HUES64 (cell line): ENCODE measurements at regions not wholly inside any gene's neighbourhood (a gene's known extent, or its start where the extent isn't known, plus 50 kb on each side); places are given as distances from the start of the nearest gene placed in this dataset.
"Not testable (repeated sequence)": the region's sequence is repeated elsewhere in the genome, so short reads cannot be mapped to it uniquely, and the experiment has no call there.

Source experiments
- H3K27ac ChIP-seq: 2 replicates; pipeline ENCODE4 v1.7.0; 2013; ENCODE audit warnings: low read depth, low read length, inconsistent platforms
- H3K27me3 ChIP-seq: 2 replicates; pipeline ENCODE4 v1.6.1; 2013; ENCODE audit warnings: mild to moderate bottlenecking, low read length; ENCODE audit not compliant: insufficient read depth
- H3K36me3 ChIP-seq: 2 replicates; pipeline ENCODE4 v1.6.1; 2013; ENCODE audit warnings: mild to moderate bottlenecking, low read length; ENCODE audit not compliant: insufficient read depth
- H3K4me1 ChIP-seq: 2 replicates; pipeline ENCODE4 v1.6.1; 2013; ENCODE audit warnings: mild to moderate bottlenecking, low read length, moderate library complexity; ENCODE audit not compliant: insufficient read depth
- H3K4me3 ChIP-seq: 2 replicates; pipeline ENCODE4 v1.5.1; 2013; ENCODE audit warnings: mild to moderate bottlenecking, low read length, moderate library complexity
- H3K9ac ChIP-seq: 2 replicates; pipeline ENCODE4 v1.6.1; 2013; ENCODE audit warnings: mild to moderate bottlenecking, low read depth, low read length
- H3K9me3 ChIP-seq: 2 replicates; pipeline ENCODE4 v1.6.1; 2013; ENCODE audit warnings: low read depth, low read length; ENCODE audit not compliant: insufficient read depth
- WGBS: fragments of 150-250, 120-280 bp; methylation state at CpG from one replicate; pipeline ENCODE4 v1.1.7; 2013; ENCODE audit warnings: missing lambda C conversion rate; 5-methylcytosine and 5-hydroxymethylcytosine counted together

- H3K9me3 ChIP-seq = no peaks in the 10 kb centered on the region
- WGBS = no CpG with 5 or more reads among the region's 2 CpGs
- H3K27me3 ChIP-seq = no peaks in the 10 kb centered on the region
- no peak overlapping the region for H3K9ac ChIP-seq
- H3K4me1 ChIP-seq = no peaks in the 10 kb centered on the region
- no peaks in the 10 kb centered on the region for H3K36me3 ChIP-seq
- H3K27ac ChIP-seq = no peak overlapping the region
- no peak overlapping the region for H3K4me3 ChIP-seq
Measured at GRCh38 chr5:23411994-23412393, 95.4 kb upstream of the PRDM9 start.

- Histone ChIP-seq H3K27me3 (no peaks in the 10 kb centered on the region), H3K36me3 (no peaks in the 10 kb centered on the region), H3K4me3 (no peak overlapping the region), H3K9me3 (0 out of 2 replicates have a peak, but pooled peaks cover 8% of the 10 kb centered on the region), H3K4me1 (no peaks in the 10 kb centered on the region), H3K9ac (no peak overlapping the region), H3K27ac (no peak overlapping the region)
- WGBS = 91% methylated on average over 17 of the region's 17 CpGs
Measured at GRCh38 chr5:23411200-23411599, 96.2 kb upstream of the PRDM9 start.

- not testable (repeated sequence) for H3K9ac ChIP-seq, H3K27ac ChIP-seq, H3K4me3 ChIP-seq, H3K4me1 ChIP-seq, H3K36me3 ChIP-seq, H3K27me3 ChIP-seq
- WGBS = 92% methylated on average over 5 of the region's 5 CpGs
- 0 out of 2 replicates have a peak, but pooled peaks cover 10% of the 10 kb centered on the region for H3K9me3 ChIP-seq
Measured at GRCh38 chr5:23410775-23411174, 96.6 kb upstream of the PRDM9 start.

GRCh38 chr5:23405316-23406068, 101.9 kb upstream of the PRDM9 start:
- Histone ChIP-seq H3K4me3 (no peak overlapping the region), H3K4me1 (no peaks in the 10 kb centered on the region), H3K9ac (no peak overlapping the region), H3K9me3 (0 out of 2 replicates have a peak, but pooled peaks cover 12% of the 10 kb centered on the region), H3K27ac (no peak overlapping the region), H3K27me3 (no peaks in the 10 kb centered on the region), H3K36me3 (no peaks in the 10 kb centered on the region)
- WGBS = 98% methylated on average over 2 of the region's 3 CpGs

GRCh38 chr5:23402585-23402984, 104.8 kb upstream of the PRDM9 start:
- Histone ChIP-seq H3K9me3 (0 out of 2 replicates have a peak, but pooled peaks cover 12% of the 10 kb centered on the region), H3K27me3 (no peaks in the 10 kb centered on the region), H3K4me1 (no peaks in the 10 kb centered on the region), H3K36me3 (no peaks in the 10 kb centered on the region), H3K4me3 (no peak overlapping the region), H3K9ac (no peak overlapping the region), H3K27ac (no peak overlapping the region)
- WGBS = 96% methylated on average over 3 of the region's 3 CpGs

- WGBS = 96% methylated on average over 3 of the region's 5 CpGs
- Histone ChIP-seq H3K27ac (no peak overlapping the region), H3K4me3 (no peak overlapping the region), H3K9ac (no peak overlapping the region), H3K9me3 (0 out of 2 replicates have a peak, but pooled peaks cover 4% of the 10 kb centered on the region), H3K4me1 (no peaks in the 10 kb centered on the region), H3K27me3 (no peaks in the 10 kb centered on the region), H3K36me3 (no peaks in the 10 kb centered on the region)
Measured at GRCh38 chr5:23400951-23401350, 106.5 kb upstream of the PRDM9 start.

- H3K4me3 ChIP-seq = no peak overlapping the region
- no peaks in the 10 kb centered on the region for H3K36me3 ChIP-seq
- 73% methylated on average over 2 of the region's 2 CpGs for WGBS
- H3K27me3 ChIP-seq = no peaks in the 10 kb centered on the region
- H3K9ac ChIP-seq = no peak overlapping the region
- no peak overlapping the region for H3K27ac ChIP-seq
- no peaks in the 10 kb centered on the region for H3K4me1 ChIP-seq
- peaks cover 8% of the 10 kb centered on the region; the same call in 1 of the 2 replicates for H3K9me3 ChIP-seq
Measured at GRCh38 chr5:23396346-23396745, 111.1 kb upstream of the PRDM9 start.

GRCh38 chr5:23389291-23390101, 117.9 kb upstream of the PRDM9 start:
- Histone ChIP-seq H3K27ac (no peak overlapping the region), H3K4me3 (no peak overlapping the region), H3K9me3 (0 out of 2 replicates have a peak, but pooled peaks cover 3% of the 10 kb centered on the region), H3K9ac (no peak overlapping the region), H3K4me1 (peaks cover 24% of the 10 kb centered on the region), H3K36me3 (no peaks in the 10 kb centered on the region), H3K27me3 (no peaks in the 10 kb centered on the region)
- 79% methylated on average over 4 of the region's 4 CpGs for WGBS

GRCh38 chr5:23385036-23385435, 122.4 kb upstream of the PRDM9 start:
- WGBS = 87% methylated on average over 1 of the region's 1 CpG
- H3K36me3 ChIP-seq = no peaks in the 10 kb centered on the region
- no peak overlapping the region for H3K9ac ChIP-seq
- no peaks in the 10 kb centered on the region for H3K9me3 ChIP-seq
- H3K4me3 ChIP-seq = no peak overlapping the region
- H3K27me3 ChIP-seq = no peaks in the 10 kb centered on the region
- peak overlapping the region; percentile 20; the same call in 1 of the 2 replicates for H3K27ac ChIP-seq
- H3K4me1 ChIP-seq = peaks cover 38% of the 10 kb centered on the region

- Histone ChIP-seq H3K27ac (no peak overlapping the region), H3K9me3 (no peaks in the 10 kb centered on the region), H3K27me3 (no peaks in the 10 kb centered on the region), H3K4me1 (no peaks in the 10 kb centered on the region), H3K36me3 (no peaks in the 10 kb centered on the region), H3K4me3 (no peak overlapping the region), H3K9ac (no peak overlapping the region)
Measured at GRCh38 chr5:23372177-23372576, 135.2 kb upstream of the PRDM9 start.

- Histone ChIP-seq H3K27ac (no peak overlapping the region), H3K36me3 (no peaks in the 10 kb centered on the region), H3K4me3 (no peak overlapping the region), H3K27me3 (no peaks in the 10 kb centered on the region), H3K4me1 (no peaks in the 10 kb centered on the region), H3K9ac (no peak overlapping the region), H3K9me3 (no peaks in the 10 kb centered on the region)
- WGBS = 71% methylated on average over 2 of the region's 3 CpGs
Measured at GRCh38 chr5:23368393-23368792, 139.0 kb upstream of the PRDM9 start.
